ENCODE measurements at regions not wholly inside any gene's neighbourhood (a gene's known extent, or its start where the extent isn't known, plus 50 kb on each side); places are given as distances from the start of the nearest gene placed in this dataset.

GRCh38 chr3:106125321-106125720, 256.5 kb upstream of the CBLB start:
- DNase-seq (ENCODE audit: low spot score) = no peak
- Histone ChIP-seq H3K36me3 (no peaks in the 10 kb centered on the region), H3K27ac (no peak overlapping the region), H3F3A (ENCODE audit: low read depth) (no peaks in the 10 kb centered on the region), H3K4me2 (no peak overlapping the region), H3K9ac (no peak overlapping the region), H3K4me1 (peaks cover 7% of the 10 kb centered on the region), H3K4me3 (no peak overlapping the region), H3K27me3 (no peaks in the 10 kb centered on the region), H4K20me1 (ENCODE audit: low read depth) (no peaks in the 10 kb centered on the region), H2AFZ (replicated peaks) (no peak overlapping the region), H3K79me2 (ENCODE audit: low read depth) (no peaks in the 10 kb centered on the region), H3K9me3 (ENCODE audit: low read depth) (no peaks in the 10 kb centered on the region)
- TF ChIP-seq CTCF (IDR thresholded peaks at IDR 0.05) = no peak
- no peak for TF ChIP-seq EZH2 (IDR thresholded peaks at IDR 0.05)
- TF ChIP-seq EZH2phosphoT487 (IDR thresholded peaks at IDR 0.05) = no peak
- H3K4me1 Mint-ChIP-seq = peaks cover 13% of the 10 kb centered on the region
- peaks cover 3% of the 10 kb centered on the region for H3K27me3 Mint-ChIP-seq (ENCODE audit: insufficient read depth, low read depth)
- H3K4me3 Mint-ChIP-seq = no peak overlapping the region
- peaks cover 4% of the 10 kb centered on the region for H3K9me3 Mint-ChIP-seq
- no peak overlapping the region for H3K27ac Mint-ChIP-seq
- H3K36me3 Mint-ChIP-seq = no peaks in the 10 kb centered on the region

GRCh38 chr3:106126067-106126845, 257.4 kb upstream of the CBLB start:
- Histone ChIP-seq H2AFZ (replicated peaks) (no peak overlapping the region), H3K9me3 (ENCODE audit: low read depth) (no peaks in the 10 kb centered on the region), H4K20me1 (ENCODE audit: low read depth) (no peaks in the 10 kb centered on the region), H3K4me2 (peak overlapping the region; percentile 22), H3K4me3 (no peak overlapping the region), H3K9ac (no peak overlapping the region), H3K36me3 (no peaks in the 10 kb centered on the region), H3K79me2 (ENCODE audit: low read depth) (no peaks in the 10 kb centered on the region), H3K27me3 (no peaks in the 10 kb centered on the region), H3K27ac (no peak overlapping the region), H3K4me1 (peaks cover 14% of the 10 kb centered on the region), H3F3A (ENCODE audit: low read depth) (no peaks in the 10 kb centered on the region)
- Mint-ChIP-seq H3K9me3 (peaks cover 4% of the 10 kb centered on the region), H3K4me1 (peaks cover 20% of the 10 kb centered on the region), H3K27ac (no peak overlapping the region), H3K36me3 (no peaks in the 10 kb centered on the region), H3K27me3 (ENCODE audit: insufficient read depth, low read depth) (peaks cover 3% of the 10 kb centered on the region), H3K4me3 (no peak overlapping the region)
- TF ChIP-seq CTCF (IDR thresholded peaks at IDR 0.05) (no peak), EZH2phosphoT487 (IDR thresholded peaks at IDR 0.05) (no peak), EZH2 (IDR thresholded peaks at IDR 0.05) (no peak)
- DNase-seq (ENCODE audit: low spot score) = no peak

- peaks cover 3% of the 10 kb centered on the region for H3K27me3 Mint-ChIP-seq (ENCODE audit: insufficient read depth, low read depth)
- H4K20me1 ChIP-seq (ENCODE audit: low read depth) = no peaks in the 10 kb centered on the region
- no peak for TF ChIP-seq EZH2 (IDR thresholded peaks at IDR 0.05)
- no peak for TF ChIP-seq CTCF (IDR thresholded peaks at IDR 0.05)
- no peak for TF ChIP-seq EZH2phosphoT487 (IDR thresholded peaks at IDR 0.05)
- H3K9me3 Mint-ChIP-seq = peaks cover 4% of the 10 kb centered on the region
- H3K79me2 ChIP-seq (ENCODE audit: low read depth) = no peaks in the 10 kb centered on the region
- no peak overlapping the region for H3K4me3 Mint-ChIP-seq
- H3F3A ChIP-seq (ENCODE audit: low read depth) = no peaks in the 10 kb centered on the region
- H3K9me3 ChIP-seq (ENCODE audit: low read depth) = no peaks in the 10 kb centered on the region
- no peak overlapping the region for H3K27ac Mint-ChIP-seq
- H3K27ac ChIP-seq = no peak overlapping the region
- no peak overlapping the region for H3K9ac ChIP-seq
- H2AFZ ChIP-seq (replicated peaks) = no peak overlapping the region
- H3K4me2 ChIP-seq = peak overlapping the region; percentile 22
- H3K36me3 ChIP-seq = no peaks in the 10 kb centered on the region
- H3K4me3 ChIP-seq = no peak overlapping the region
- H3K36me3 Mint-ChIP-seq = no peaks in the 10 kb centered on the region
- H3K4me1 ChIP-seq = peaks cover 20% of the 10 kb centered on the region
- peaks cover 24% of the 10 kb centered on the region for H3K4me1 Mint-ChIP-seq
- peak; percentile 27 for DNase-seq (ENCODE audit: low spot score)
- no peaks in the 10 kb centered on the region for H3K27me3 ChIP-seq
These were observed 258.0 kb upstream of the CBLB start for GRCh38 chr3:106126846-106127235.

Measured in neural progenitor cell (in vitro differentiated cells).